Hepatic stellate cell (primary cell): ENCODE measurements at regions not wholly inside any gene's neighbourhood (a gene's known extent, or its start where the extent isn't known, plus 50 kb on each side); places are given as distances from the start of the nearest gene placed in this dataset.
"Not testable (repeated sequence)": the region's sequence is repeated elsewhere in the genome, so short reads cannot be mapped to it uniquely, and the experiment has no call there.

Experiments
- DNase-seq: peaks from one replicate; pipeline ENCODE4 v3.0.0; 2011; ENCODE audit warnings: low spot score

DNA sequence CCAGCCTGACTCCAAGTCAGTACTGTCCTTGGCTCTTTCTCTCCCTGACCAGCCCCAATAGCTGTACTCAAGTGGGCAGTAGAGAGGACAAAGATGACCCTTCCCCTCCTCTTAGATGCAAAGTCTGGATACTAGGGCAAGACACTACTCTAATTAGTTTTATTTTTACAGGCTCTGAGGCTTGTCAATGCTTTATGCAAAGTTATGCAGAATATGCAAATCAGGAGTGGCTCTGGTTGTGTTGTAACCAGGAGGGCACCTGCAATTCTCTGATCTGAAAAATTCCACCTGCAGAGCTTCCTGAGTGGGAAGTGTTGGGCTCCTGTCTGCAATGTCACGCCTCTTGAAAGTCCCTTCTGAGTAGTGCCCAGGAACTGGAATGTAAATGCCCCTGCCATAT, 201.5 kb downstream of the RGS3 start:
- no peak for DNase-seq

DNA sequence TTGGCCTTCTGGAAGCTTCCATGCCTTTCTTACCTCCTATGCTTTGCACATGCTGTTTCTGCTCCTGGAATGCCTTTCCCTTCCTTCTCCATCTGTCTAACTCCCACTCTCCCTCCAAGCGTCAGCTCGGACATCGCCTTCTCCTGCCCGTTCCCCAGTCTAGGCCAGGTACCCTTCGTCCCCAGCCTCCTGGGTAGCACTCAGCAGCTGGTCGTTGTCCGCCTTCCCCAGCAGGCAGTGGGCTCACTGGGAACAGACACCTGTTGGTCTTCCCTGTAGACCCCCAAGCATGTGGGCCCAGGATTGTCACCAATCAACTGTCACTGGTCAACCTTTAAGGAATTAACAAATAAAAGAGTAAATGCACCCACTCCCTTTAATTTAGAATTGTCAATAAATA, 202.2 kb downstream of the RGS3 start:
- no peak for DNase-seq

DNA sequence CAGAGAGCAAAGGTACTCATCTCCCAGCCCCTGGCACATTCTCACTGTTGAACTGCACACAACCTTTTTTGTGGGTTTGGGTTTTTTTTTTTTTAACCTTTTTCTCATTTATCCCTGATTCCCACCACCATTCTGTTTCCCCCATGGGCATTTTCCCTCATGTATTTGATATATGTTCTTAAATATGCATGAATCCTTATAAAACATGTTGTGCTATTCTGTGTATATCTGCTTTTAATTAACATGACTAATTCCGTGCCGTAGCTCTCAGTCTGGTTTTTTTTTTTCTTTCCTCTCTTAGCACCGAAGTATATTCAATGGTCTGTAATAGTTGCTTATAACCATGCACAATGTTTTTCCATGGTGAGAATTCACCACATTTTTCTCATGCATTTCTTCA, 204.5 kb downstream of the RGS3 start:
- no peak for DNase-seq

DNA sequence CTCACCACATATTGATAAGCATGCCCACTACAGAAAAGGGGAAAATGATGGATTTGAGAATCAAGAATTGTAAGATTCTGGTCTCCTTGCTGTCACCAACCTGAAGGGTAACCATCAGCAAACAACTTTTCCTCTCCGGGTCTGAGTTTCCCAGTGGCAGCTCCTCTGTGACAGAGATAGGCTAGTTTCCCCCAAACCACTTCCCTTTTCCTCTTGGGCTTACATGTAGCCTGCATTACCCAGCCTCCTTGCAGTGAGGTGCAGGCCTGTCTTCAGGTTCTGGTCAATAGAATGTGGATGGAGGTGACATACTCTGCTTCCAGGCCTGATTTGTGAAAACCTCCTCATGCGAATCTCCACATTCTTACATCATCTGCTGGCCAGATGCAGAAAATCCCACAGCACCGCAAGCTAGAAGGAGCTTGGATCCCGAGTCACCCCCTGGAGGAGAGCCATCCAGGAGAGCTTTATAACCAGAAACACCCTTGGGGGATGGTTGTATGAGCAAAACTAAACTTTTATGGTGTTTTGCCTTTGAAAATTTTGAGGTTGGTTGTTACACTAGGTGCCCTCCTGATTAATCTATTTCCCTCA, 206.1 kb downstream of the RGS3 start:
- no peak for DNase-seq

DNA sequence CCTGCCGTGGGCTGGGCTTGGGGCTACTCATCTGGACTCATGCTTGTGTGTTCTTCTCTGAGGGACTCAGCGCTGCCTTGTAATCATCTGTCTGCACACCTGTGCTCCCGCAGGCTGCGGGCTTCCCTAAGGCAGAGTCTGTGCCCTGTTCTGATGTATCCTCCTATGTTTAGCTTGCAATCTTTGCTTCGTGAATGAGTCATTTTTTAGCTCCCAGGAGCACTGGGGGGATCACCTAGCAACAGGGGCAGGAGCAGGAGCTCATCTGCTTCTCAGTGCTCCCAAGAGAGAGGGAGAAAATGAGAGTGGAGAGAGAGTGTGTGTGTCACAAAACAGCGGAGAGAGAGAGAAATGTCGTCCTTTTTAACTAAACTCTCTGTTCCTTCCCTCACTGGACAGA, 202.4 kb upstream of the ZNF618 start:
- DNase-seq, result peak; percentile 53

DNA sequence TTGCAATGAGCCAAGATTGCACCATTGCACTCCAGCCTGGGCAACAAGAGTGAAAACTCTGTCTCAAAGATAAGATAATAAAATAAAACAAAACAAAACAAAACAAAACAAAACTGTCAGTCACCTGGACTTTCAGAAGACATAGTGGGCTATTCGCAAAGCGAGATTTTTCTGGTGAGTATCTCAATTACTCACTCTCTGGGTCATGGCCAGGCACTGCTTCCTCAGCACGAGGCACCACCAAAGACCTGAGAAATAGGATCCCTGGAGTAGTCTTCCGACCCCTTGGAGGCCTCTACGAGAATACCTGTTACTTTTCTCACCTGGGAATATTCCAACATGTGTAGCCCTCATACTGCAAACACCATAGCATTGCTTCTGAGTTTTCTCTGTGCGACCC, 201.7 kb upstream of the ZNF618 start:
- DNase-seq, result no peak

DNA sequence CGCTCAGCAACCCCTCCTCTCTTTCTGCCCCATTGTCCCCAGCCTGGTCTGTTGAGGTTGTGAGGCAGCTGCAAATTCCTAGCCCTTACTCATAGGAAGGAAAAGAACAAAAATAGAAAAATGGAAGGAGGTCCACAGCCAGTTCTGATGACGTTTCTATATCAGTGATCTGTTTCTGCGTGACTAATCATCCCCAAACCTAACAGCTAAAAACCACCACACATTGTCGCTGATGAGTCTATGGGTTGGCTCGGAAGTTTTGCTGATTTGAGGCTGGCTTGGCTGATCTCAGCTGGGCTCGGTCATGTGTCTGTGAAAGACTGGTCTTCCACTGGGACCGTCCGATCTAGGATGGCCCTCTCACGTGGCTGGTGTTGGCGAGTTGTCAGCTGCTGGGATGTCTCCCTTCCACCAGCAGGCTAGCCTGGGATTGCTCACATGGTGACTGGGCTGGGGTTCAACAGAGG, 200.6 kb upstream of the ZNF618 start:
- peak; percentile 93 for DNase-seq

DNA sequence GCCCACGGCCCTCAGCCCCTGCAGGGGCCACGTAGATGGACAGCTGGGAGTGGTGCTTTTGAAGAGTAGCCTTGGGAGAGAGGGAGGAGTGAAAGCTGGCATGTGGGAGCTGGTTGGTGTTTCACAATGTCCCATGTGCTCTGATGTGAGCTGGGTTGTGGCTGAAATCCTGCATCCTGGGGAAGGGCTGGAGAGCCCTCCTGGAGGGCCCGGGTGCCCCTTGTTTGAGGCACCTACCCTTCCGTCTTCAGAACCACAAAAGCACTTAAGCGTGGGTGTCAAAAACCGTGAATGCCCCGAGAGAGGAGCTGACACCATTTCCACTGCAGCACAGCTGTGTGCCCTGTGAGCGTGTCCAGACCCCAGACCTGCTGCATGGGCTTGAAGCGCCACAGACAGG, 199.1 kb upstream of the ZNF618 start:
- no peak for DNase-seq

DNA sequence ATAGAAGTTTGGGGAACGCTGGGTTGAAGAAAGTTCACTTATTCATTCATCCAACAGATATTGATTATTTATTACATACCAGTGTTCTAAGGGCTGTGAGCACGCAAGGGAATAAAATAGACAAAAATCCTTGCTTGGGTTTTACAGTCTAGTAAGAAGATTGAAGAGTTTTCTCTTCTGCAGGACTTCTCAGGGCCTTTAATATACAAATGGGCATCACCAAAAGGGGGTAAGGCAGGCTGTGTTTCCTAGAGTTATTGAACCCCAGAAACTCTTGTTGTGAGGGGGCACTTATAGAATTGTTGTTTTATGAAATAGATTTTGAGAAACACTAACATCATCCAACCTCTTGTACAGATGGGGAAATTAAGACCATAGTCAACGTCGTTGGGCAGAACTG, 198.5 kb upstream of the ZNF618 start:
- no peak for DNase-seq

DNA sequence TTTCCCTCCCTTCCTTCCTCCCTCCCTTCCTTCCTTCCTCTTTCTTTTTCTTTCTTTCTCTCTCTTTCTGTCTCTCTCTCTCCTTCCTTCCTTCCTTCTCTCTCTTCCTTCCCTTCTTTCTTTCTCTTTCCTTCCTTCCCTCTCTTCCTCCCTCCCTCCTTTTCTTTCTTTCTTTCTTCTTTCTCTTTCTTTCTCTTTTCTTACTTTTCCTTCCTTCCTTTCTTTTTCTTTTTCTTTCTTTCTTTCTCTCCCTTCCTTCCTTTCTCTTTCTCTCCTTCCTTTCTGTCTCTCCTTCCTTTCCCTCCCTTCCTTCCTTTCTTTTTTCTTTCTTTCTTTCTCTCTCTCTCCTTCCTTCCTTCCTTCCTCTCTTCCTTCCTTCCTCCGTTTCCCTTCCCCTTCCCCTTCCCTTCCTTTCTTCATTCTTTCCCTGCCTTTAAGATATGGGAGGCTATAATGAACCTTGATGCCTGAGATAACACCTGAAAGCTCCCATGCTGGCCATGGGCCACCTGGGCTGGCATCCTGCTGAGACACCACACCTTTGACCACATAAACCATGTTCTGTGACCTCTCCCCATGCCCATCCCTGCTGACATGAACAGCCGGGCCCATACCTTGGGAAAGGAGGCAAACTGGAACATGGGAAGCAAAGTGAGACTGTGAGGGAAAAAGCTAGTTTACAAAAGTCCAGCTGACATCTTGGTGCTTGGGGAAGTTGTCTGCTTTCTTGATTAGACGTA, 197.8 kb upstream of the ZNF618 start:
- DNase-seq, result no peak

DNA sequence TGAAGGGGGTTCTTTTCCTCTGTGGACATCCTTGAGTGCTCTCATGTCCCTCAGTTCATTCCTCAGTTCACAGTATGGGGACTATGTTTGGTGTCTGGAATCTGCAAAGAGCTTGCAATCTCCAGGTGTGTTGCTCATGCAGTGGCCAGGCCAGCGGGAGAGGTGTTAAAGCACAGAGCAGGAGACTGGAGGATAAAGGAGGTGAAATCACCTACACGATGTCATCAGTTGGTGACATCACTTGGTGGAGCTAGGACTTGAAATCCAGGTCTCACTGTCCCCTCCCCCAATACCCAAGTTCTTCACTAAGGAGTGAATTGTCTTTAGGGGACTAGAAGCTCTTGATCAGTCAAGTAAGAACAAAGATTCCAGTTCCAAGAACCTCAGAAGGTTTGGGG, 197.3 kb upstream of the ZNF618 start:
- DNase-seq, result no peak

DNA sequence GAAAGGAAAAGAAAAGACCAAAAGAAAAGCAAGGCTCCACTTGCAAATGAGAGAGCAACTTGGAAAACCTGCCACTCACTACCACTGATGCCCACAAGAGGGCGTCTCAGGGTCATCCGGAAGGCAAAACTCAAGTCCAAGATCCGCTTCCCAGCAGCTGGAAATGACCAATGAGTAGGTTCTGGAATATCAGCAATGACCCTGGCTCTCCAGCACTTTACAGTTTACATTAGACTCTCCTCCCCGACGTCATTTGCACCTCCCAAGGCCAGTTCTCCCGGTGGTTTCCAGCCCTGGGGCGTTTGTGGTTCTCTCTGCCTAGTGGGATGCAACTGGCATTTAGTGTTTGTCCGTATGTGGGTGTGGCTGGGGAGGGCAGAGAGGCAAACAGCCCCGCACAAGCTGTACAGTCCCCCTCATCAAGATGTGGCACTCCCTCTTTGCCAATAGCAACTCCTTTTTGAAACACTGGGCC, 193.8 kb upstream of the ZNF618 start:
- peak; percentile 78 for DNase-seq

DNA sequence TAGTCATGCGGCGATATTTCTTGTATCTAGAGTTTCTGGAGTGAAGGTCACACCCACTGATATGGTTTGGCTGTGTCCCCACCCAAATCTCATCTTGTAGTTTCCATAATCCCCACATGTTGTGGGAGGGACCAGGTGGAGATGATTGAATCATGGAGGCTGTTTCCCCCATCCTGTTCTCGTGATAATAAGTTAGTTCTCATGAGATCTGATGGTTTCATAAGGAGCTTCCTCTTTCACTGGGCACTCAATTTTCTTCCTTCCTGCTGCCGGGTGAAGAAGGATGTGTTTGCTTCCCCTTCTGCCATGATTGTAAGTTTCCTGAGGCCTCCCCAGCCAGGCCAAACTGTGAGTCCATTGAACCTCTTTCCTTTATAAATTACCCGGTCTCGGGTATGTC, 190.5 kb upstream of the ZNF618 start:
- not testable (repeated sequence) for DNase-seq

DNA sequence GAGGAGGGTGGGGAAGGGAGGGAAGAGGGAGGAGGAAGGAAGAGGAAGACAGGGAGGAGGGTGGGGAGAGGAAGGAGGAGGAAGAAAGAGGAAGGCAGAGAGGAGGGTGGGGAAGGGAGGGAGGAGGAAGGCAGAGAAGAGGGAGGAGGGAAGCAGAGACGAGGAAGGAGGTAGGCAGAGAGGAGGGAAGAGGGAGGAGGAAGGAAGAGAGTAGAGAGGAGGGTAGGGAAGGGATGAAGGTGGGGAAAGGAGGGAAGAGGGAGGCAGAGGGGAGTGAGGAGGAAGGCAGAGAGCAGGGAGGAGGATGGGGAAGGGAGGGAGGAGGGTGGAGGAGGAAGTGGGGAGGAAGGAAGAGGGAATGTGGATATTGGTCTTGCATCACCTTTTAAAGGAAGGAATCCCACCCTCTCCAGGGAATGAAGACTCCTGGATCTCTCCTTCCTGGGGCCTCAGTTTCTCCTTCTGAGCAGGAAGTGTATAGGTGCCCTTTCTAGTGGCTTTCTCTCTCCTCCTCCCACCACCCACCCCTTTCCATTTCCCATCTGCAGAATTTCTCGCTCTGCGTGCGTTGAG, 188.9 kb upstream of the ZNF618 start:
- DNase-seq, result no peak

DNA sequence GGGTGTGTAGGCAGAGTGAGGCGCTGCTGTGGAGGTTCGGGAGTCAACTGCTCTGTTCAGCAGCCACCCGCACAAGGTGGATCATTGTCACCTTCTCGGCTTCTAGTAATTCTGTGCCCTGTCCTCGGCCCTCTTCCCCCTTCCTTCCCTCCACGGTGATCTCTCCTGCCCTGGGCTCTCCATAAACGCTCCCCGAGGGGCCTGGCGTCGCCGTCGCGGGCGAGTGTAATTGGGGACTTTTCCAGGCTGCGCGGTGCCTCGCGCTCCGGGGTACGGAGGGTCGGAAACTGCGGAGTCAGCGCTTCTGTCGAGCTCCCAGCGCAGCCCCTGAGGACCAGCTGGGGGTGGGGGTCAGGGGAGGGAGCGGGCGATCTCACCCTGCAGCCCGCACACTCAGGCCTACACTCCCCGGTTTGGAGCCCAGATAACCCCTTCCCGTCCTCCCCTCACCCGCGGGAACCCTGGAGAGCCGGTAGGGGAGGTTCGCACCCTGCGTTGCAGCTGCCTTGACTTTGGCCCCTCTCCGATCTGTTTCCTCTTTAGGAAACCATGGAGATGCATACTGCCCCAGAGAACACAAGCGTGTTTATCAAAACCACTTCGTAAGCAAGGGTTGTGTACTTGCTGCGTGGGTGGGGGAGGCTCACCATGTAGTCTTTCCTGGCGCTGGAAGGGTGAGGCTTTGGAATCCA, 188.3 kb upstream of the ZNF618 start:
- no peak for DNase-seq

DNA sequence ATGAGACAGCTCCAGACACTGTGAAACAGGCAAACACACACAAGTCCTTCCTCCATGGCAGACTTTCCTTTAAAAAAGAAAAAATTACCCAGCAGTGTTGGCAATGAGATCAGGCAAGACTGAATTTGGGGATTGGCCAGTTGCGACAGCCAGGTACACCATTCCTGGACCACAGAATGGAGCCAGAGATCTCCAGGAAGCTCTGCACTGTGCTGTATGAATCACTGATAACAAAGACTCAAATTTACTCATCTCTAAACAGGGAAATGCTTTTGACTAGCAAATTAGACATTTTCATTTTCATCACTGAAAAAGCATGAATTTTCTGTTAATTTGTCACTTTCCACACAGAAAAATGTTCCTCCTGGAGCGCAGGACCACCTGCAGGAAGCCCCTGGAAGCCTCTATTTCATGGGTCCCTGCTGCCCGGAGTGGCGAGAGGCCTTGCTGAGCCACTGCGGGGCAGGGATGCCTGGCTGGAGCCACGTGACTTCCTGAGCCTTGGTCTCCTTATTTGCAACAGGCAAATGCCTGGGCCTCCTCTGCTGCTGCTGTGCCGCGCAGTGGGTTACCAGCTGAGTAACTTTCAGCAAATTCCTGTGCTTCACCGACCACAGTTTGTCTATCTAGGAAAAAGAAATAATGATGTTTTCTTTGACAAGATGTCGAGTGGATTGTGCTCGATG, 185.9 kb upstream of the ZNF618 start:
- DNase-seq, result no peak

DNA sequence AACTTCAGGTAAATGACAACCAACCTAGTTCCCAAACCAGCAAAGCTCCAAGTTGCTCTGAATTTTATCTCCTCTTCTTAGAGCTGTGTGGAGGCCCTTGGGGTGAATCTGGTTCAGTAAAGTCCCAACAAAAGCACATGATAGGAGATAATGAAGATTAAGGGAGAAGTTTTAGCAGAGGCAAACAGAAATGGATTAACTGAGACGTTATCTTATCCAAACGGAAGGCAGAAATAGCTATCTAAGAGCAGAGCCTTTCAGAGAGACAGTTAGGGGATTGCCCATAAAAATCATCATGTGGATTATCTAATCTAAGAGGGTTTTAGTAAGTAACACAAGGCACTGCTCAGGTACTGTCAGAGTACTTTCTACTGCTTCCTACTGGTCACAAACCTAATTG, 183.9 kb upstream of the ZNF618 start:
- DNase-seq, result no peak

DNA sequence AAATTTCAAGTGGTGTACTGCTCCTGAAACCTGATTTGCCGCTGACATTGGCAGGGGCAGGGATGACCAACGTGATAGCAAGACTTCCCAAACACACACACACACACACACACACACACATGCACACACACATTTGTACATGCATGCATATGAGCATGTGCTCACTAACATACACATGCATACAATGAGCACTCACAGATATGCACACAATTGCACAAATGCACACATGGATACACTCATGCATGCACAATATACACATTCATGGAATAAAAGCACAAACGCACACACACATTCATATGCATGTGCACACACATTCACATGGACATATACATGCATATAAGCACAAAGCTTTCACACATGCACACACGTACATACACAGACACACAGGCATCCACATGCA, 181.2 kb upstream of the ZNF618 start:
- DNase-seq, result no peak

DNA sequence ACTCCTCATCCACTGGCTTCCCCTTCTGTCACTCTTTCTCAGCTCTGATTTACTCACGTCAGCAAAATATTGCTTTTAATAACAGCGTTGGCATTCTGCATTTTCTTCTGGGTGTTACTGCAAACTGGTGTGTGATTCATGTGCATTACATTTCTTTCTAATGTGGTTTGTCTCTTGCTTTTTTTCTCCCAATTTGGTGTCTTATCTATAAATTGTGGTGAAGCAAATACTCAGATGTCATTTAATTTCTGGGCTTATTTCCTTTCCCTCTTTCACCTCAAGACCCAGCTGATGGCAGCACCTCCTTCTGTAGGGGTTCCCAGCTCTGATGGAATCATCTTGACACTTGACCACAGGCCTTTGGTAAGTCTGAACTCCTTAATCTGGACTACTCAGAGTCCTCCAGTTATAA, 180.7 kb upstream of the ZNF618 start:
- DNase-seq, result no peak

DNA sequence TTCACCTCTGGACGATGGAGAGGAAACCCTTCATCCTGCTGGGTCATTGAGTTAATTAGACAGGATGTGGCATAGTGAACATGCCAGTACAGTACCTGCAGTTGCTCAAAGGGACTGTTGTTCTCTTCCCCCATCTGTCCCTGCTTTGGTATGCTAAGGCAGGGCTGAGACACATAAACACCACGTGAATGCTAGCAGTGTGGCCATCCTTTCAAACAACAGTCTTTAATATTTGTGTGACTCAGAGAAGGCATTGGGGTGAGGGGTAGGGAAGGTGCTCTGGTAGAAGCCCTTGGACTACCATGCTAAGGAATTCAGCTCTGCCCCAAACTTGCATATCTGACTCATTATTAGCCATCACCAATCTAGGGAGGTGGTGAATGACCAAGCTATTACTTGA, 180.2 kb upstream of the ZNF618 start:
- DNase-seq, result no peak

DNA sequence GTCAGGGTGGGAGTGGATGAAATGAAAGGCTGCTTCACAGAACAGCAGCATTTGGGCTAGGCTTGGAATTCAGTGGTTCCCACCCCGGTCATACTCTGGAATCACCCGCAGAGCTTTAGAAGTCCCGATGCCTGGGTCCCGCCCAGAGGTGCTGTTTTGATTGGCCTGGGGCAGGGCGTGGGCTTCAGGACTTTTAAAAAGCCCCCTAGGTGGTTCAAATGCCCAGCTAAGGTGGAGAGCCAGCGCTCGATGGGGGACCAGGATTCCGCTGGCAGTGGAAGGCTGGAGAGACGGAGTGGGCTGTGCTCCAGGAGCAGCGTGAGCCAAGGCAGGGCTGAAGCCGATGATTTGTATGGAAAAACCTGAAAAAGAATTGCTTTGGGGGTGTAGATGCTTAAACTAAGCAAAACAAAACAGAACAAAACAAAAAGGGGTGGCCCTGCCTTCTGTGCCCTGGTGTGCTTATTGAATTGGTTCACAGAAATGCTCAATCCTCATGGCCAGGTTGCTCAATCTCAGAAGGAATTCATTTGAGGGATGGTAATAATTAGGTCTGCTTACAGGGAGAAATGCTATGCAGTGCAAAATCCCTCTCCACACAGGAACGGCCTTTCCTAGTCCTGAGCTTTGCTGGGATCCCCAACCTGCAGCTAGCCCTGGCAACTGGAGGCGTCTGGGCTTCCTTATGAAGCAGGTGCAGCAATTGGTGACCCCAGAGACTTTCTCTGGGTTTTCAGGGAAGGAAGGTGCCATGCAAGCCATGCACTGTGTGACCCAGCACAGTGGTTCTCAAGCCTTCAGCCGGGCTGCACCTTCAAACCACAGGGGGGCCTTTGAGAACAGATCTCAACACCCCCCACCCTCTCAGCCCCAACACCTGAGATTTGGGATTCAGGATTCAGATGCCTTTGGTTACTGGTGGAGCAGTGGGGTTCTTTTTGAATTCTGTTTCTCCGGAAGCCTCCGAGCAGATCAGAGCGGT, 174.0 kb upstream of the ZNF618 start:
- no peak for DNase-seq
